ENCODE measurements at regions not wholly inside any gene's neighbourhood (a gene's known extent, or its start where the extent isn't known, plus 50 kb on each side); places are given as distances from the start of the nearest gene placed in this dataset.

GRCh38 chr7:128189231-128189930, 51.7 kb upstream of the LEP start:
- no peak for DNase-seq (ENCODE audit: low read depth in 1 of 2, low spot score in 1 of 2)

GRCh38 chr7:128190051-128190647, 50.9 kb upstream of the LEP start:
- Histone ChIP-seq H3K27ac (replicated peaks) (no peak overlapping the region), H3K4me3 (replicated peaks; ENCODE audit: insufficient read depth, low read length) (no peak overlapping the region), H3K27me3 (ENCODE audit: insufficient read depth, poor library complexity, severe bottlenecking) (no peaks in the 10 kb centered on the region)
- no peak for TF ChIP-seq CTCF (IDR thresholded peaks at IDR 0.05; ENCODE audit: insufficient read depth, low read length)
- DNase-seq (ENCODE audit: low read depth in 1 of 2, low spot score in 1 of 2), result no peak

More at GRCh38 chr7:128189231-128189930, 51.7 kb upstream of the LEP start:
- Histone ChIP-seq H3K27me3 (ENCODE audit: insufficient read depth, poor library complexity, severe bottlenecking) (no peaks in the 10 kb centered on the region), H3K4me3 (replicated peaks; ENCODE audit: insufficient read depth, low read length) (no peak overlapping the region), H3K27ac (replicated peaks) (no peak overlapping the region)
- no peak for TF ChIP-seq REST (IDR thresholded peaks at IDR 0.05; ENCODE audit: insufficient replicate concordance, low read depth)
- no peak for TF ChIP-seq SPI1 (IDR thresholded peaks at IDR 0.05; ENCODE audit: borderline replicate concordance, low read depth)
- TF ChIP-seq CTCF (IDR thresholded peaks at IDR 0.05; ENCODE audit: insufficient read depth, low read length), result no peak
- TF ChIP-seq POLR2AphosphoS5 (IDR thresholded peaks at IDR 0.05; ENCODE audit: low read depth), result no peak
- TF ChIP-seq GABPA (IDR thresholded peaks at IDR 0.05; ENCODE audit: low read depth), result no peak

GRCh38 chr7:128191136-128191844, 49.8 kb upstream of the LEP start:
- H3K4me3 ChIP-seq (replicated peaks; ENCODE audit: insufficient read depth, low read length), result no peak overlapping the region
- TF ChIP-seq SPI1 (IDR thresholded peaks at IDR 0.05; ENCODE audit: borderline replicate concordance, low read depth) (no peak), REST (IDR thresholded peaks at IDR 0.05; ENCODE audit: insufficient replicate concordance, low read depth) (no peak), GABPA (IDR thresholded peaks at IDR 0.05; ENCODE audit: low read depth) (no peak), CTCF (IDR thresholded peaks at IDR 0.05; ENCODE audit: insufficient read depth, low read length) (no peak), POLR2AphosphoS5 (IDR thresholded peaks at IDR 0.05; ENCODE audit: low read depth) (no peak)
- H3K27ac ChIP-seq (replicated peaks), result no peak overlapping the region
- no peak for DNase-seq (ENCODE audit: low read depth in 1 of 2, low spot score in 1 of 2)
- H3K27me3 ChIP-seq (ENCODE audit: insufficient read depth, poor library complexity, severe bottlenecking), result no peaks in the 10 kb centered on the region

Measured in HL-60 (cell line).